ENCODE measurements at regions not wholly inside any gene's neighbourhood (a gene's known extent, or its start where the extent isn't known, plus 50 kb on each side); places are given as distances from the start of the nearest gene placed in this dataset.

DNA sequence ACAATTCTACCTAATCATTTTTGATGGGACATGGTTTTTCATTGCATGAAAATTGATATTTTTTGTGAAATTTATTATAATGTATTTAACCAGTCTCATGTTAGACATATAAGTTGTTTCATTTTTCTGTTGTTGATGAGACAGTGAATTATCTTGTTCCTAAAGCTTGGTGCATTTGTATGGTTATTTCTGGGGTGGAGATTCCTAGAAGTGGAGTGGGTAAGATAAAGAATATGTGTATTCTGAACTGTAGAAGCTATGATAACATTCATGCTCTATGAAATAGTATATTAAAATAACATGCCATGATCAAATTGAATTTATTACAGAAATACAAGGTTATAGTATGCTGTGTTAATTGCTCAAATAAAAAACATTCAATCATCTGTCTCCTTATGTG lies 69.2 kb downstream of the BOLA3 start:
- intact Hi-C loops (cut with micrococcal nuclease) = no loop called here
- Mint-ChIP-seq H3K9me3 (no peaks in the 10 kb centered on the region), H3K27ac (no peak overlapping the region), H3K27me3 (ENCODE audit: low read depth in 2 of 2) (no peaks in the 10 kb centered on the region), H3K4me3 (no peak overlapping the region), H3K4me1 (peaks cover 25 to 37% of the 10 kb centered on the region in 2 donors), H3K36me3 (no peaks in the 10 kb centered on the region)
- Histone ChIP-seq H3K4me1 (ENCODE audit: control insufficient read depth, insufficient read depth, low read length) (peaks cover 6% of the 10 kb centered on the region), H3K4me3 (ENCODE audit: low read length) (no peak overlapping the region), H3K9me3 (ENCODE audit: control insufficient read depth, insufficient read depth, low read length) (no peaks in the 10 kb centered on the region), H3K27me3 (ENCODE audit: control insufficient read depth, insufficient read depth, low read length) (no peaks in the 10 kb centered on the region), H3K36me3 (ENCODE audit: control insufficient read depth, insufficient read depth, low read length) (peaks cover 28% of the 10 kb centered on the region), H3K27ac (ENCODE audit: low read length) (no peak overlapping the region)
- DNase-seq (no peak), ATAC-seq (no peak)
- TF ChIP-seq, protein P1, sequence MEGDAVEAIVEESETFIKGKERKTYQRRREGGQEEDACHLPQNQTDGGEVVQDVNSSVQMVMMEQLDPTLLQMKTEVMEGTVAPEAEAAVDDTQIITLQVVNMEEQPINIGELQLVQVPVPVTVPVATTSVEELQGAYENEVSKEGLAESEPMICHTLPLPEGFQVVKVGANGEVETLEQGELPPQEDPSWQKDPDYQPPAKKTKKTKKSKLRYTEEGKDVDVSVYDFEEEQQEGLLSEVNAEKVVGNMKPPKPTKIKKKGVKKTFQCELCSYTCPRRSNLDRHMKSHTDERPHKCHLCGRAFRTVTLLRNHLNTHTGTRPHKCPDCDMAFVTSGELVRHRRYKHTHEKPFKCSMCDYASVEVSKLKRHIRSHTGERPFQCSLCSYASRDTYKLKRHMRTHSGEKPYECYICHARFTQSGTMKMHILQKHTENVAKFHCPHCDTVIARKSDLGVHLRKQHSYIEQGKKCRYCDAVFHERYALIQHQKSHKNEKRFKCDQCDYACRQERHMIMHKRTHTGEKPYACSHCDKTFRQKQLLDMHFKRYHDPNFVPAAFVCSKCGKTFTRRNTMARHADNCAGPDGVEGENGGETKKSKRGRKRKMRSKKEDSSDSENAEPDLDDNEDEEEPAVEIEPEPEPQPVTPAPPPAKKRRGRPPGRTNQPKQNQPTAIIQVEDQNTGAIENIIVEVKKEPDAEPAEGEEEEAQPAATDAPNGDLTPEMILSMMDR (IDR thresholded peaks at IDR 0.05) = no peak

DNA sequence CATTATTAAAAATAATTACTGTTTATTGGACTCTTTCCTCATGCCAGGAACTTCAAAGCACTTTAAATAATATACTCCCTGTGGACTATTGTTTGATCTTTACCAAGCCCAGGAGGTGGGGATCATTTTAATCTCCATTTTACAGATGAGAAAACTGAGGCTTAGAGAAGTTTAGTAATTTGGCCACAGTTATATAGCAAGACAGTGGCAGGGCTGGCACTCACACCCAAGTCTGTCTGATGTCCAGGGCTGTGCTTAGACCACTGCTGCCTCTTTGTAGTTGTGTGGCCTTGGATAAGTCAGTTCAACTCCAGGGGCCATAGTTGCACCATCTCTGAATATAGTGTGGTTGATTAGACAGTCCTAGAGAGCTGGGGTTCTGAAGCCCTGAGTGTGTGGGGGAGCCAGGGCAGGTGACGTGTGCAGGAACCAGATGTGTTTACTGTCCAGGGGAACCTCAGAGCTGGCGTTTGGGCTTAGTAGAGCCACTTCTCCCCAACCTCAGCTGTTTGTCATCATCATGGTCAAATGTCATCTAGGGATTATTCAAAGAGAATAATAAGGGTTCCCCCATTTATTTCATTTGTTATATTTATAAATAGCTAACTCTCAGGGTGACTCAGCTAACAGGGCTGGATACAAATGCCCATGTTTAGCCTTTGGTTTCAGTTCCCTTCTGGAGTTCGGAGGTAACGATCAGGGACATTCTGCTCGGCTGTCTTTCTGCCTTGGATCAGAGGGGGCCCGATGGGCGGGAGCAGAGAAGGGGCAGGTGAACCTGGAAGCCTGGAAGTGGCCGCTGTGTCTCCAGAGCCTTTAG lies 68.0 kb downstream of the BOLA3 start:
- no peak overlapping the region for H3K4me3 ChIP-seq (ENCODE audit: low read length)
- peak overlapping the region in 1 of 2 donors; percentile 71 for H3K27ac Mint-ChIP-seq
- intact Hi-C loops (cut with micrococcal nuclease) = no loop called here

DNA sequence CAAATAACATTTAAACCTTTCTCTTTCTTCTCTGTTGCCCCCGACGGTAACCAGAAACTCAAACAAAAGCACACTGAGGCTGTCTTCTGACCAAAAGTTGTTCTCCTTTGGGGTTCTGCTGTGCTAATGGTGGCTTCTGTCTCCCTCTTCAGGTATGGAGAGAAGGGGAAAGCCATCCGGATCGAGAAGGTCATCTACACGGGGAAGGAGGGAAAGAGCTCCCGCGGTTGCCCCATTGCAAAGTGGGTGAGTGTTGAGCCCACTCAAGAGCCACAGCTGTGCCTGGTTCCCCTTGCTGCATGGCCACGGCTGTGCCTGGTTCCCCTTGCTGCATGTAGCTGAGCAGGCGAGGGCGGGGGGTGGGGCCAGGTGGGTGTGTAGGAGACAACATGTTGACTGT lies 67.4 kb downstream of the BOLA3 start:
- TF ChIP-seq, protein P1 (IDR thresholded peaks at IDR 0.05) = no peak
- intact Hi-C loops (cut with micrococcal nuclease) = no loop called here
- no peaks in the 10 kb centered on the region for H3K9me3 Mint-ChIP-seq
- H3K27me3 Mint-ChIP-seq (ENCODE audit: low read depth in 2 of 2) = no peaks in the 10 kb centered on the region
- DNase-seq = no peak
- Histone ChIP-seq H3K4me3 (ENCODE audit: low read length) (no peak overlapping the region), H3K27ac (ENCODE audit: low read length) (no peak overlapping the region), H3K27me3 (ENCODE audit: control insufficient read depth, insufficient read depth, low read length) (no peaks in the 10 kb centered on the region), H3K36me3 (ENCODE audit: control insufficient read depth, insufficient read depth, low read length) (peaks cover 33% of the 10 kb centered on the region), H3K9me3 (ENCODE audit: control insufficient read depth, insufficient read depth, low read length) (no peaks in the 10 kb centered on the region), H3K4me1 (ENCODE audit: control insufficient read depth, insufficient read depth, low read length) (peaks cover 6% of the 10 kb centered on the region)
- peaks cover 17 to 32% of the 10 kb centered on the region in 2 donors for H3K4me1 Mint-ChIP-seq
- peak overlapping the region in 1 of 2 donors; percentile 71 for H3K27ac Mint-ChIP-seq
- H3K36me3 Mint-ChIP-seq = no peaks in the 10 kb centered on the region
- H3K4me3 Mint-ChIP-seq = no peak overlapping the region
- no peak for ATAC-seq
- WGBS (ENCODE audit: insufficient coverage) = 82% methylated on average over 10 of the region's 10 CpGs

More for the DNA sequence above, 68.0 kb downstream of the BOLA3 start:
- DNase-seq (no peak), ATAC-seq (peak in 1 of 3 donors; percentile 15)
- peaks cover 6% of the 10 kb centered on the region for H3K4me1 ChIP-seq (ENCODE audit: control insufficient read depth, insufficient read depth, low read length)
- no peaks in the 10 kb centered on the region for H3K27me3 Mint-ChIP-seq (ENCODE audit: low read depth in 2 of 2)
- peaks cover 17 to 32% of the 10 kb centered on the region in 2 donors for H3K4me1 Mint-ChIP-seq
- TF ChIP-seq, protein P1 (IDR thresholded peaks at IDR 0.05) = no peak
- no peaks in the 10 kb centered on the region for H3K27me3 ChIP-seq (ENCODE audit: control insufficient read depth, insufficient read depth, low read length)
- no peaks in the 10 kb centered on the region for H3K9me3 ChIP-seq (ENCODE audit: control insufficient read depth, insufficient read depth, low read length)
- no peaks in the 10 kb centered on the region for H3K36me3 Mint-ChIP-seq
- H3K4me3 Mint-ChIP-seq = no peak overlapping the region
- no peak overlapping the region for H3K27ac ChIP-seq (ENCODE audit: low read length)
- no peaks in the 10 kb centered on the region for H3K9me3 Mint-ChIP-seq
- WGBS (ENCODE audit: insufficient coverage) = 77% methylated on average over 7 of the region's 8 CpGs
- peaks cover 30% of the 10 kb centered on the region for H3K36me3 ChIP-seq (ENCODE audit: control insufficient read depth, insufficient read depth, low read length)
